ENCODE measurements at regions not wholly inside any gene's neighbourhood (a gene's known extent, or its start where the extent isn't known, plus 50 kb on each side); places are given as distances from the start of the nearest gene placed in this dataset.
"Not testable (repeated sequence)": the region's sequence is repeated elsewhere in the genome, so short reads cannot be mapped to it uniquely, and the experiment has no call there.

GRCh38 chrX:125544856-125545255 lies 225.2 kb downstream of the TEX13C start:
- no peaks in the 10 kb centered on the region for H3K27me3 Mint-ChIP-seq (ENCODE audit: unreplicated experiment)
- no peak for DNase-seq
- no peak overlapping the region for H3K27ac Mint-ChIP-seq (ENCODE audit: unreplicated experiment)
- H3K4me1 Mint-ChIP-seq (ENCODE audit: low read depth, unreplicated experiment): no peaks in the 10 kb centered on the region
- no peaks in the 10 kb centered on the region for H3K36me3 Mint-ChIP-seq (ENCODE audit: insufficient read depth, unreplicated experiment)
- intact Hi-C loops (cut with micrococcal nuclease; ENCODE audit: unreplicated experiment): no loop called here
- H3K9me3 Mint-ChIP-seq (ENCODE audit: low read depth, unreplicated experiment): peaks cover 10% of the 10 kb centered on the region
- BruUV-seq (replicated peaks): no TSS peak
- H3K4me3 Mint-ChIP-seq (ENCODE audit: low read depth, unreplicated experiment): no peak overlapping the region
- CTCF ChIA-PET: no interaction called here
- TF ChIP-seq CTCF (IDR thresholded peaks at IDR 0.05; ENCODE audit: unreplicated experiment): no peak

GRCh38 chrX:125577479-125577878 lies 257.8 kb downstream of the TEX13C start:
- no TSS peak for BruUV-seq (replicated peaks)
- H3K36me3 Mint-ChIP-seq (ENCODE audit: insufficient read depth, unreplicated experiment): no peaks in the 10 kb centered on the region
- no peak for TF ChIP-seq CTCF (IDR thresholded peaks at IDR 0.05; ENCODE audit: unreplicated experiment)
- CTCF ChIA-PET: no interaction called here
- intact Hi-C loops (cut with micrococcal nuclease; ENCODE audit: unreplicated experiment): no loop called here
- H3K4me3 Mint-ChIP-seq (ENCODE audit: low read depth, unreplicated experiment): no peak overlapping the region
- no peaks in the 10 kb centered on the region for H3K4me1 Mint-ChIP-seq (ENCODE audit: low read depth, unreplicated experiment)
- H3K9me3 Mint-ChIP-seq (ENCODE audit: low read depth, unreplicated experiment): peaks cover 2% of the 10 kb centered on the region
- H3K27ac Mint-ChIP-seq (ENCODE audit: unreplicated experiment): no peak overlapping the region
- no peaks in the 10 kb centered on the region for H3K27me3 Mint-ChIP-seq (ENCODE audit: unreplicated experiment)
- DNase-seq: no peak

DNA sequence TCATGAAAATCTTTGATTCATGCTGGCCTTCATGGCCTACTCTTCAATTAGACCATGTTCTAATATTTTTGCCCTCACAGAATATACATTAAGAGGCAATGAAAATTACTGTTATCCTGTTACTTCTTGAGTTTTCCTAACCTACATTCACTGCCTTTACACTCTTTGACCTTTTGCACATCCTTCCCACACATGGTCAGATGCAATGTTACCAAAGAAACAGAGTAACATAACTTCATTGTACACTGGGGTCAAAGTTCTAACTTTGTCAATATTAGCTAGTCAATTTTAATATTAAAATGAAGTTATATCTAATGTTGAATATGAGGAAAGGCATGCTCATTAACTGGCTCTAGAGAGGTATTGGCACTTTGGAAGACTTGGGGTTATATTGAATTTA lies 284.8 kb downstream of the TEX13C start:
- CTCF ChIA-PET: no interaction called here

GRCh38 chrX:125605145-125605544 lies 285.5 kb downstream of the TEX13C start:
- no peak for TF ChIP-seq CTCF (IDR thresholded peaks at IDR 0.05; ENCODE audit: unreplicated experiment)
- no peak overlapping the region for H3K4me3 Mint-ChIP-seq (ENCODE audit: low read depth, unreplicated experiment)
- DNase-seq: no peak
- no peak overlapping the region for H3K27ac Mint-ChIP-seq (ENCODE audit: unreplicated experiment)
- H3K27me3 Mint-ChIP-seq (ENCODE audit: unreplicated experiment): no peaks in the 10 kb centered on the region
- intact Hi-C loops (cut with micrococcal nuclease; ENCODE audit: unreplicated experiment): no loop called here
- no TSS peak for BruUV-seq (replicated peaks)
- H3K9me3 Mint-ChIP-seq (ENCODE audit: low read depth, unreplicated experiment): no peaks in the 10 kb centered on the region
- H3K4me1 Mint-ChIP-seq (ENCODE audit: low read depth, unreplicated experiment): no peaks in the 10 kb centered on the region
- H3K36me3 Mint-ChIP-seq (ENCODE audit: insufficient read depth, unreplicated experiment): no peaks in the 10 kb centered on the region
- CTCF ChIA-PET: no interaction called here

More for the DNA sequence above, 284.8 kb downstream of the TEX13C start:
- intact Hi-C loops (cut with micrococcal nuclease; ENCODE audit: unreplicated experiment): no loop called here
- TF ChIP-seq CTCF (IDR thresholded peaks at IDR 0.05; ENCODE audit: unreplicated experiment): no peak
- no peaks in the 10 kb centered on the region for H3K36me3 Mint-ChIP-seq (ENCODE audit: insufficient read depth, unreplicated experiment)
- no peak for DNase-seq
- H3K9me3 Mint-ChIP-seq (ENCODE audit: low read depth, unreplicated experiment): peaks cover 3% of the 10 kb centered on the region
- no peak overlapping the region for H3K27ac Mint-ChIP-seq (ENCODE audit: unreplicated experiment)
- BruUV-seq (replicated peaks): no TSS peak
- H3K4me1 Mint-ChIP-seq (ENCODE audit: low read depth, unreplicated experiment): no peaks in the 10 kb centered on the region
- no peaks in the 10 kb centered on the region for H3K27me3 Mint-ChIP-seq (ENCODE audit: unreplicated experiment)
- H3K4me3 Mint-ChIP-seq (ENCODE audit: low read depth, unreplicated experiment): no peak overlapping the region

DNA sequence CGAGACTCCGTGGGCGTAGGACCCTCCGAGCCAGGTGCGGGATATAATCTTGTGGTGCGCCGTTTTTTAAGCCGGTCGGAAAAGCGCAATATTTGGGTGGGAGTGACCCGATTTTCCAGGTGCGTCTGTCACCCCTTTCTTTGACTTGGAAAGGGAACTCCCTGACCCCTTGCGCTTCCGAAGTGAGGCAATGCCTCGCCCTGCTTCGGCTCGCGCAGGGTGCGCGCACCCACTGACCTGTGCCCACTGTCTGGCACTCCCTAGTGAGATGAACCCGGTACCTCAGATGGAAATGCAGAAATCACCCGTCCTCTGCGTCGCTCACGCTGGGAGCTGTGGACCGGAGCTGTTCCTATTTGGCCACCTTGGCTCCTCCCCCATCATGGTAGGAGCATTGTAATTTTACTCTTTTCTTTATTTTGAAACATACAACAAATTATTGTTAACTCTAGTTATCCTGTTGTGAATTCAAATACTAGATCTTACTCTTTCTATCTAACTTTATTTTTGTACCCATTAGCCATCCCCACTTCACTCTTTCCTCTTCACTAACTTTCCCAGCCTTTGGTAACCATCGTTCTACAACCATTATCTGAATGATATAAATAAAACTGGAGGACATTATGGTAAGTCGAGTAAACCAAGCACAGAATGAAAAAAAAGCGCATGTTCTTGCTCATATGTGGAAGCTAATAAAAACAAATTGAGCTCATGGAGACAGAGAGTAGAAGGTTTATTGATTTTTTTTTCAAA lies 295.1 kb downstream of the TEX13C start:
- H3K4me1 Mint-ChIP-seq (ENCODE audit: low read depth, unreplicated experiment); BruUV-seq (replicated peaks); intact Hi-C loops (cut with micrococcal nuclease; ENCODE audit: unreplicated experiment); H3K4me3 Mint-ChIP-seq (ENCODE audit: low read depth, unreplicated experiment); H3K36me3 Mint-ChIP-seq (ENCODE audit: insufficient read depth, unreplicated experiment); H3K27ac Mint-ChIP-seq (ENCODE audit: unreplicated experiment); DNase-seq; H3K27me3 Mint-ChIP-seq (ENCODE audit: unreplicated experiment); CTCF ChIA-PET: not testable (repeated sequence)
- peaks cover 11% of the 10 kb centered on the region for H3K9me3 Mint-ChIP-seq (ENCODE audit: low read depth, unreplicated experiment)
